ENCODE measurements at regions not wholly inside any gene's neighbourhood (a gene's known extent, or its start where the extent isn't known, plus 50 kb on each side); places are given as distances from the start of the nearest gene placed in this dataset.

DNA sequence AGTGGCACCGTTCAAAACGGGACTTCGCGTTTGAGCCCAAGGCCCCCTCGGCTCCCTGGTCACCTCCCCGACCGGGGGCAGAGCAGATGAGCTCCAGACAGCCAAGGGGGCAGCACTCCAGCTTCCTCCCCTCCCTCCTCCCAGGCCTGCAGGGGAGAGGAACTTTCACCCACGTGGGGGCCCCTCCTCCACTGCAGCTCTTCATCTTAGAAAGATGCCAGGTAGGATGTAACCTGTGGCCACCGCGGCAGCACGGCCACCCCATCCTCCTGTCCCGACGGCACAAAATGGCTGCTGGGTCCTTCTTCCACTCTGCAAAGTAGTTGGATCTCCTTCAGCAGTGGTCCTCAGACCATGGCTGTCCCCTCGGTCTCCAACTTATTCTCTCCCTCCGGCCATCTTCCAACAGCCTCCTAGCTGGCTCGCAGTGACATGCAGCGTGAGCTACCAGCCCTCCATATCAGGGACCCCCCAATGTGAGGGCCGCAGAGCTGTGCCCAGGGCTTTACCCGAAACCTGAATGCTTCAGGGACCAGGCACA lies 94.5 kb upstream of the ID2 start:
- DNase-seq (ENCODE audit: low read depth) = no peak
- TF ChIP-seq, protein P1, sequence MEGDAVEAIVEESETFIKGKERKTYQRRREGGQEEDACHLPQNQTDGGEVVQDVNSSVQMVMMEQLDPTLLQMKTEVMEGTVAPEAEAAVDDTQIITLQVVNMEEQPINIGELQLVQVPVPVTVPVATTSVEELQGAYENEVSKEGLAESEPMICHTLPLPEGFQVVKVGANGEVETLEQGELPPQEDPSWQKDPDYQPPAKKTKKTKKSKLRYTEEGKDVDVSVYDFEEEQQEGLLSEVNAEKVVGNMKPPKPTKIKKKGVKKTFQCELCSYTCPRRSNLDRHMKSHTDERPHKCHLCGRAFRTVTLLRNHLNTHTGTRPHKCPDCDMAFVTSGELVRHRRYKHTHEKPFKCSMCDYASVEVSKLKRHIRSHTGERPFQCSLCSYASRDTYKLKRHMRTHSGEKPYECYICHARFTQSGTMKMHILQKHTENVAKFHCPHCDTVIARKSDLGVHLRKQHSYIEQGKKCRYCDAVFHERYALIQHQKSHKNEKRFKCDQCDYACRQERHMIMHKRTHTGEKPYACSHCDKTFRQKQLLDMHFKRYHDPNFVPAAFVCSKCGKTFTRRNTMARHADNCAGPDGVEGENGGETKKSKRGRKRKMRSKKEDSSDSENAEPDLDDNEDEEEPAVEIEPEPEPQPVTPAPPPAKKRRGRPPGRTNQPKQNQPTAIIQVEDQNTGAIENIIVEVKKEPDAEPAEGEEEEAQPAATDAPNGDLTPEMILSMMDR (IDR thresholded peaks at IDR 0.05; ENCODE audit: low read depth, low read length) = no peak
- no peak for TF ChIP-seq MYC (IDR thresholded peaks at IDR 0.05; ENCODE audit: low read depth, low read length)
- TF ChIP-seq, protein P2, sequence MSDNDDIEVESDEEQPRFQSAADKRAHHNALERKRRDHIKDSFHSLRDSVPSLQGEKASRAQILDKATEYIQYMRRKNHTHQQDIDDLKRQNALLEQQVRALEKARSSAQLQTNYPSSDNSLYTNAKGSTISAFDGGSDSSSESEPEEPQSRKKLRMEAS (IDR thresholded peaks at IDR 0.05; ENCODE audit: low read depth, low read length) = no peak
- no peak for TF ChIP-seq POLR2A (IDR thresholded peaks at IDR 0.05; ENCODE audit: extremely low read depth, insufficient read length)
- no peak overlapping the region for H3K4me3 ChIP-seq (ENCODE audit: low read depth, low read length)

DNA sequence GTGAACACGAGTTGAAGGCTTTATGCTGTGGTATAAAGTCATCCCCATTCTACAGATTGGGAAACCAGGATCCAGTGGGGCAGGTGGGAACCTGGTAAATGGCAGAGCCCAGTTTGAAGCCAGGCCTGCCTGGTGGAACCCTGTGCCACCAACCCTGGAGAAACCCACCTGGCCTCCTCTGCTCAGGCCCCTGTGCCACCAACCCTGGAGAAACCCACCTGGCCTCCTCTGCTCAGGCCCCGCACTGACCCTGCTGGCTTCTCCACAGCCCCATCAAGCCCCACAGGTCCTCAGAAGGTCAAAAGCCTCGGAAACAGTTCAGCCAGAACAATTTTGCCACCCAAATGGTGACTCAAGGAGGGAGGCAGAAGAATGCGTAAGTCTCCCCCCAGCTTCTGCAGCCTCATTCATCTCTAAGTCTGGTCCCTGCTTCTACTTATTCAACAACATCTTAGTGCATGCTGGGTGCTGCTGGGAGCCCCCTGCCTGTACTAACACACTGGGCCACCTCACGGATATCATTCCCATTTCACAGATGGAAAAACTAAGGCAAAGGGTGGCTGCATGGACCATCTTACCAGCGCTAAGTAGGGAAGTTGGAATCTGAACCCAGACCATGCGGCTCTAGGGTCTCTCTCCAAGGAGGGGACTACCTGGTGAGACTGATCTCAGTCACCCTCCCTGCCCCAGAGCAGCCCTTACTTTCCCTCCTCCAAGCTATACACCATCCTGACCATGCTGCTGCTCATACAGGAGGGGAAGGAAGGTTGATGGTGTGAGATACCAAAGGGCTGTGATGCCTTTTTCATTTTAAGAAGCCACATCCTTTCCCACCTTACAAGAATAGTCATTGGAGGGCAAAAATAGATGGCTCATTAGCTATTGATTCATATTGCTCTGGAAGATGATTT lies 93.7 kb upstream of the ID2 start:
- no peak for TF ChIP-seq POLR2A (IDR thresholded peaks at IDR 0.05; ENCODE audit: extremely low read depth, insufficient read length)
- TF ChIP-seq, protein P1 (IDR thresholded peaks at IDR 0.05; ENCODE audit: low read depth, low read length) = no peak
- no peak for TF ChIP-seq MYC (IDR thresholded peaks at IDR 0.05; ENCODE audit: low read depth, low read length)
- TF ChIP-seq, protein P2 (IDR thresholded peaks at IDR 0.05; ENCODE audit: low read depth, low read length) = no peak
- DNase-seq (ENCODE audit: low read depth) = no peak
- no peak overlapping the region for H3K4me3 ChIP-seq (ENCODE audit: low read depth, low read length)

DNA sequence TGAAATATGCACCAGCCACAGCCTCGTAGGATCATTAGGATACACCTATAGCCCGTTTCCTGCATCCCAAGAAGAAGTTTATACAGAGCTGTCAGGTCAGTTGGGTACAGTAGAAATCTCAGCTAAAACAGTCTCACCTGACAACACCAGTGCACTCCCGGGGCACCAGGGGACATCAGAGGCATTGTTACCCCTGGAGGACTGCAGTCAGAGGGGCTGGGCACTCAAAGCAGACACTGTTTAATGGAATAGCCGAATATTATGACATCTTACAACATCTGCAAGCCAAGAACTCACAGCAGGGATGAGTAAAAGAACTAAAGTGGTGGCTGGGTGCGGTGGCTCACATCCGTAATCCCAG lies 93.0 kb upstream of the ID2 start:
- H3K4me3 ChIP-seq (ENCODE audit: low read depth, low read length) = no peak overlapping the region
- TF ChIP-seq, protein P2 (IDR thresholded peaks at IDR 0.05; ENCODE audit: low read depth, low read length) = no peak
- TF ChIP-seq, protein P1 (IDR thresholded peaks at IDR 0.05; ENCODE audit: low read depth, low read length) = no peak
- TF ChIP-seq MYC (IDR thresholded peaks at IDR 0.05; ENCODE audit: low read depth, low read length) = no peak
- no peak for TF ChIP-seq POLR2A (IDR thresholded peaks at IDR 0.05; ENCODE audit: extremely low read depth, insufficient read length)
- no peak for DNase-seq (ENCODE audit: low read depth)

DNA sequence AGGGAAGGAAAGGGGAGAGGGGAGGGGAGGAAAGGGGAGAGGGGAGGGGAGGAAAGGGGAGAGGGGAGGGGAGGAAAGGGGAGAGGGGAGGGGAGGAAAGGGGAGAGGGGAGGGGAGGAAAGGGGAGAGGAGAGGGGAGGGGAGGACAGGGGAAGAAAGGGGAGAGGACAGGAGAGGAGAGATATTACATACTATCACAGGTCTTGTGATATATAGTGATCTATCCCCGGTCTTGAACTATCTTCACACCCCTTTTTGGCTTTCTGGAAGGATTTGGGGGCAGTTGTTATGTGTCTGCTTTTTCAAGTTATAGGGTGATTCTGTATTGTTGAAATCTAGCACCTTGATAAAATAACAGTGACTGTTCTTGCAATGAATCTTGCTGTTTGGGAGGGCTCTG lies 92.1 kb upstream of the ID2 start:
- no peak overlapping the region for H3K4me3 ChIP-seq (ENCODE audit: low read depth, low read length)
- TF ChIP-seq, protein P1 (IDR thresholded peaks at IDR 0.05; ENCODE audit: low read depth, low read length) = no peak
- TF ChIP-seq MYC (IDR thresholded peaks at IDR 0.05; ENCODE audit: low read depth, low read length) = no peak
- TF ChIP-seq, protein P2 (IDR thresholded peaks at IDR 0.05; ENCODE audit: low read depth, low read length) = no peak
- TF ChIP-seq POLR2A (IDR thresholded peaks at IDR 0.05; ENCODE audit: extremely low read depth, insufficient read length) = no peak
- DNase-seq (ENCODE audit: low read depth) = no peak

DNA sequence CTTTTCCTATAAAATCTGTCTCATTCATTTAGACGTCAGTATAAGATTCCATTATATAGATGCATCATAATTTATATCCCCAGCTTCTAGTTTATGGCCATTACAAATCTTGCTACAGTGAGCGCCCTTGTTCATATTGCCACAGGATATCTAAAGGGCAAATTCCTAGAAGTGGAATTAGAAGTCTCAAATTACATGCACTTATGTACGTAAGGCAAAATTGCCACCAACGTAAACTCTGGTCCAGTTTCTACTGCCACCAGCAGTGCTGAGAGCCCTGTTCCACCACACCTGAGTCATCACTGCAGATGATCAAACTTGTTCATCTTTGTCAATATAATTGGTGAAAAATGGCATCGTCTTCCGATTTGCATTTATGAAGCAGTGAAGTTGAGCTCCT lies 90.9 kb upstream of the ID2 start:
- no peak for DNase-seq (ENCODE audit: low read depth)

More for the DNA sequence above, 90.9 kb upstream of the ID2 start:
- H3K4me3 ChIP-seq (ENCODE audit: low read depth, low read length) = no peak overlapping the region
- TF ChIP-seq, protein P1 (IDR thresholded peaks at IDR 0.05; ENCODE audit: low read depth, low read length) = no peak
- TF ChIP-seq POLR2A (IDR thresholded peaks at IDR 0.05; ENCODE audit: extremely low read depth, insufficient read length) (no peak), MYC (IDR thresholded peaks at IDR 0.05; ENCODE audit: low read depth, low read length) (no peak)
- TF ChIP-seq, protein P2 (IDR thresholded peaks at IDR 0.05; ENCODE audit: low read depth, low read length) = no peak

All from NB4 (cell line).